HG03521 (cell line): ENCODE measurements at regions not wholly inside any gene's neighbourhood (a gene's known extent, or its start where the extent isn't known, plus 50 kb on each side); places are given as distances from the start of the nearest gene placed in this dataset.
"Not testable (repeated sequence)": the region's sequence is repeated elsewhere in the genome, so short reads cannot be mapped to it uniquely, and the experiment has no call there.

Source experiments
- ATAC-seq: cut with Tn5 transposase; IDR thresholded peaks from one replicate; pipeline ENCODE4 v1.9.1; 2021; ENCODE audit warnings: mild to moderate bottlenecking, moderate library complexity; ENCODE audit not compliant: unreplicated experiment

DNA sequence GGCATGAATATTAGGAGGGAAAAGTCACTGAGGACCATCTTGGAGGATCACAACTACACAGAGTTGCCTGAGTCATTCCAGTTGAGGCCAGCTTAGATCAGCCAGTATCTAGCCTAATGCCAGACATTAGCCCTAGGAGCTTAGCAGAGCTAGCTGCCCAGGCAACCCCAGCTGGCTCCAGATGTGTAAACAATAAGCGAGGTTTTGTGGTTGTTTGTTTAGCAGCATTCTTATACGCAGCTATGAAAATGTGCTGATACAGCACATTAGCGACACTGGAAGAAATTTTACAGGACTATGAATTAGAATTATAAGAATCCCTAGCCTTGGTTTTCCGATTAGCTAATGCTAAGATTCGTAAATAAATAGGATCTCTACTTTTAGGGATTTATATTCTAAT, 59.3 kb downstream of the BTBD3 start:
- no peak for ATAC-seq

GRCh38 chr20:11978496-11978895, 60.8 kb downstream of the BTBD3 start:
- no peak for ATAC-seq

DNA sequence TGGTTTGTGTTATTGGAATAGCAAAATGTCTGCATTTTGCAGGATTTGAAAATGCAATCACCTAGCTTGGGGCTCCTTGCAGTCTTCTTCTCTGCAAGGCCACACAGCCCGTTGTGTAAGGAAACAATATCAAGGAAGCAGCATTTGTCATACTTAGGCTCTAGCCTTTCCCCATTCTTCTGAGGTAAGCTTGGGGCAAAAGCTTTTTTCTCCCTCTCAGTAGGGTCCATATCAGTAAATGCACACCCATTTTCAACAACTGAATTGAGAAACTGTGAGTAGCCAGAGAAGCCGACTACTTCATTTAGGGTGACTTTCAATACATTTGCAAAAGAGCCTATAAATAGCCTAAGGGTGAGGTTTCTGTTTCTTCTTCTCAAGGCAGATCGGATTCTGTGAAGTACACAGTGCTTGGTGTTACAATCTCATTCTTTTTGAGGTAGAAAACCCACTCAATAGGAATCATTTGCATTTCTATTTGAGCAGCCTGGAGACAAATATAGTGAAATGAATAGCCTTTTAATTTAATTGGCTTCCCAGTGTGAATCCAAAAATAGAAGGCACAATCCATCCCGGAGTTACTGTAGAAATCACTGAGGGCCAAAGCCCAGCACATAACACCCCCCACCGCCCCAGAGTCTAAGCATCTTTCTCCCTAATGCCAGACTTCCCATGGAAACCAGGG, 61.8 kb downstream of the BTBD3 start:
- ATAC-seq = peak; percentile 74

DNA sequence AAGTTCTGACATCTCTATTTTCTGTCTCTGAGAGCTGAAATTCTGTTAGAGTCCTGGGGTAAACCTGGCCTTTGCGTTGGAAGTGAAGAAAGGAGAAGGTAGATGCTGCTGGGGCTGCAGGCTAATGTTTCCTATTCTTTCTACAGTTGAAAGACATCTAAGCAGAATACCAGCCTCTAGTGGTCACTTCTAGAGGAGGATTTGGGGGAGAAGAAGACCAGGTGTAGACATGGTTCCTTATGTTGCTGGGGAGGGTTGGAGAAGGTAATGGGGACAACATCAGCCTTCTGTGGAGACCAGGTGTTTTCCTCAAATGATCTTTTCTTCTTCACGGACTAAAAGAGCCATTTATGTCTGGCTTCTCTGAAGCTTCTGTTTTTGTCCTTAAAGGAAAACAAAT, 62.6 kb downstream of the BTBD3 start:
- no peak for ATAC-seq

- no peak for ATAC-seq
Observed at GRCh38 chr20:11981366-11981947, 63.8 kb downstream of the BTBD3 start.

DNA sequence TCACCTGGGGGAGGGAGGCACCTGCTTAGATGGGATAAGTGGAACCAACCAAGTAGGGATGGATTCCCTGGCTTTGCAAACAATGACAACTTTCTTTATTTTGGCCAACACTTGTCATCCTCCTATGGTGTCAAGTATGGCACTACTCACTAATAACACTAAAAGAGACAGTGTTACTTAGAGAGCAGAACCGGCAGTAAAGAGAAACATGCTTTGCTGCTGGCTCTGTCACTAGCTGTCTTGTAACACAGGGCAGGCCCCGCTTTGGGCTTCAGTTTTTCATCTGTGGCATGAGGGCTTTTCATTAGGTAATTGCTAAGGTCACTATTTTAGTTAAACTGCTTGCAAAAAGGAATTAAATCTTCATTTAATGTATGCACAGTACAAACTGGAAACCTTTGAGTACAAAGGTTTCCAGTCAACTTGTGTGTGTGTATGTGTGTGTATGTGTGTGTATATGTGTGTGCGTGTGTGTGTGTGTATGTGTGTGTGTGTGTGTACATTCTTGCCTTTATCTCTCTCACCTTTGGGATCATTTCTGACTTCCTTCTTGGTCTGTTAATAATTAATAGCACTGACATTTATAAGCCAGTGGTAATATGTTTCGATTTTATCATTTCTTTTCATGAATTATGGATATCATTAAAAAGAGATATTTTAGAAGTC, 64.7 kb downstream of the BTBD3 start:
- ATAC-seq = no peak

- ATAC-seq = no peak
Observed at GRCh38 chr20:11982955-11983470, 65.3 kb downstream of the BTBD3 start.

DNA sequence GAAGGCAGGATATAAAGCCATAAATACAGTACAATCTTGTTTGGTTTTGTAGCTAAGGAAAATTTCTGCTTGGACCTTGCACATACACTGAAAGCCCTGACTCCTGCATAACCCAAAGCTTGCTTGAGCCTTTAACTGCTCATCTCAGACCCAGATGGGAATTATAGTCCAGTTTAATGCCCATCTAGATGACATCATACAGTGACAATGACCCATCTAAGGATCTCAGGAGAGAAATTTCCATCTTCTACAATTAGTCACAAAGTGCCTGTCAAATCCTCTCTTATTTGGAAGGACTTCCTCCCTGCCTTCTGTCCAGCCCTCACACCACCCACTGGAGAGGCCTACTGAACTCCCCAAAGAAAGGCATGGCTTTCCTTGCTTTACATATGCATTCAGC, 69.3 kb downstream of the BTBD3 start:
- no peak for ATAC-seq

GRCh38 chr20:11987526-11987925, 69.8 kb downstream of the BTBD3 start:
- ATAC-seq = no peak

DNA sequence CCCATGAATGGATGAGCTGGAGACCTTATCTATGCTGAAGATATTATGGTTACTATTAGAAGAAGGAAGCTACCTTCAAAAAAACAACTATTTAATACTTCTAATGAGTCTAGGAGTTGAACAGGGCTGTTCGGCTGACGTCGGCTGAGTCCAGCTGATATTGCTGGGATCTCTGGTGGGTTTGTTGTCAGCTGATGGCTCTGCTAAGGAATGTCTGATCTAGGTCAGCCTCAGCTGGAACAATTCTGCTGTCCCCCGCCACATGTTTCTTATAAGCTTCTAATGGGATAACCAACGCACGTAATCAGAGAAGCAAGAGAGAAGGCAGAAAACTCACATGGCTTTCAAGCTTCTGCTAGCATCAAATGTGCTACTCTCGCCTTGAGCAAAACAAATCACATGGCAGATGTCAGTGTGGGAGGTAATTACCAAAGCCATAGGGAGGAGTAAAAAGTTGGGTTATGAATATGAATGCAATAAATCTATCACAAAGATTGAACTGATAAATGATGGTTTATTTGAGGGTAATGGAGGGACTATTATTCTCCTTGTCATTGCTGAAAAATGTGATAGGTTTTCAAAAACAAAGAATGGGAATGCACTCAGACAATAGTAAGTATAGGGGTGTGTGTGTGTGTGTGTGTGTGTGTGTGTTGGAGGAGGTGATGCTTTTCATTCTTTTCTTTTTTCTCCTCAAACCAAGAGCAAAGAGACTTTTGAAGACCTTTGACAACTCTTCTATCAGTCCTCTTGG, 71.5 kb downstream of the BTBD3 start:
- no peak for ATAC-seq

DNA sequence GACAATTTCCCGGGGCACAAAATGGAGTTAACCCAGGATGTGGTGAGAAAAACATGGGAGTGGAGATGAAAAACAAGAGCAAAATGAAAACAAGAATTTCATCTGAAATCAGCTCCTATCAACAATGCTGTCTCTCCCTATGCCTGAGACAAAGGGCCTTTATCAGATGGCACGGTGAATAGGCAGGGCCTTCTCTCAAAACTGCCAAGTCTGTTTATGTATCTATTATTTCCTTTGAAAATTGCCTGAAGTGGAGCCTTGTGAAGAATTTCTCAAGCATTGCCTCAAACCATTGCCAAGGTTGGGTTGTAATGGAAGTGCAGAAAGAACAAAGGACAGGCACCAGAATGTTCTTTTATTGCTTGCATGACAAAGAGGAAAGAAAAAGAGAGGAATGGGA, 74.7 kb downstream of the BTBD3 start:
- ATAC-seq = no peak

DNA sequence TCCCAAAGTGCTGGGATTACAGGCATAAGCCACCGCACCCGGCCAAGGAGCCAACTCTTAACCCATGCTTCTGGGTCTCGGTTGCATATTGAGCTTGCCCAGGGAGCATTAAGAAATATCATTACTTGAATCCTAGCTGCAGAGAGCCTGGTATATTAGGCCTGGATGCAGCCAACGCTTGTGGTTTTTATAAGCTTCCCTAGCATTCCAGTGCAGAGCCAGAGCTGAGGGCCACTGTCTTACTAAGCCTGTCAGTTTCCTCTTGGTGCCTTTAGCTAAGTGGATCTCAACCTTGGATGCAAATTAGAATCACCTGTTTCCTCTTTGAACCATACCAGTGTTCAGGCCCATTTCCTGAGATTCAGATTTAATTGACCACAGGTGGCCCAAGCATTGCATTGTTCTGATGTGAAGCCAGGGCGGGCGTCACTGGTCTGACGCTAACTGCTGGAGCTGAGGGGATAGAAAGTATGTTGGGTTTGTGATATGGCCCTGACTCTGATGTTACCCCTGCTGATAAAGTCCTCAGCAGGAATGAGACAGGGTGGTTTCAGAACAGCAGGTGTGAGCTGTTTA, 76.3 kb downstream of the BTBD3 start:
- ATAC-seq = no peak

GRCh38 chr20:11995805-11996567, 78.3 kb downstream of the BTBD3 start:
- no peak for ATAC-seq

- not testable (repeated sequence) for ATAC-seq
Observed at GRCh38 chr20:12004776-12005175, 87.1 kb downstream of the BTBD3 start.

DNA sequence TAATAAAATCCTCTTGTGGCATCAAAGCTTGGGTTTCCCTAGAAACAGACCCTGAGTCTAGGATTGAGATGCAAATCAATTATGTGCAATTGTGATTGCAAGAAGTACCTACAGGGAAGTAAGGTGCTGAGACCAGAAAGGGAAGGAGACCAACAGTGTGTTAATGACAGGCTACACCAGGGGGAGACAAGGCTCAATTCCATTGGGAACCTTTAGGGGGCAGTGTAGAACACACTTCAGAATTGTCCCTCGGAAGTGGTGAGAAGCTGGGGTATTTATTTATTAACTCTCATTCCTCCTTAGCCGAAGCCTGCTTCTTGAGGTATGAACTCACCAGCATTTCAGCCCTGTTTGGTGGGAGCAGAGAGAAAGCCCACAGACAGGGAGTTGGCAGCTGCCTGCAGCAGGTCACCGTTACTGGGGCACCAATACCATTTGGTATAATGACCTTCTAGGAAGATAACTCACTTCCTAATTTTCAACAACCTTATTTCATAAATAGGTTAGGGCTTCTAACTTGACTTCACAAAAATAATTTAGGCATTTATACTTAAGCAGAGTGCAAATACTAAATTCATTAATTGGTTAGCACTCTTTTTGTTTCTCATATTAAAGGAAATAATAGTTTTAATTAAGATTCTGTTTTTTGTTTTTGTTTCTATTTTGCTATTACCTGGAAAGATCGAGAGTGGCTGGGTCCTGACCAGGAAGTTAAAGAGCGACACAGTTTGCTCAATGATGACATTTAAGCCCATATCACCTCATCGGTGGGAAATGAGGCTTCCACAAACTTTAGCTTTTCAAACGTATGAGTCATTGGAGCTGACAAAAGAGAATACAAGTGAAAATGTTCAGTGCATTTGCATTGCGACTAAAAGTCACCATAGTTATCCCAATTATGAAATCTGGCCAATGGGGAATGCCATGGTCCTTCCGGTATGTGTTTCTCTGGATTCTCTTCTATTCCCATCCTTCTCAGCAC, 94.8 kb downstream of the BTBD3 start:
- ATAC-seq = no peak

GRCh38 chr20:12014276-12014675, 96.6 kb downstream of the BTBD3 start:
- ATAC-seq = no peak

DNA sequence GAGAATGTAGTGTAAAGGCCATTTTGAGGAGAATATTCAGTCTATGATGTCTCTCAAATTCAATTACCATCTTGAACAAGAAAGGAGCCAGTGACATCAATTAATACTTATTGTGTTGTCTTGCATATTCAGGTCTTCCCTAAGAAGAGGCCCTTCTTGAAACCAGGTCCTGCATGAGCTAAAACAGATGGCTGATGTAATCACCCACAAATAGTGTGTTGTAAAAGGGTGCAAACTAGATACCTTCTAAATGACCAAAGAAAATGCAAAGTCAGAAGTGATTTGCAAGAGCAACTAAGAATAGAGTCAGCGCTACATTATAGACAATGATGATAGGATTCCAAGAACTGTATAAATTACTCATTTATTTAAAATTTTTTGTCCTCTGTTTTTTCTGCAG, 97.0 kb downstream of the BTBD3 start:
- no peak for ATAC-seq

DNA sequence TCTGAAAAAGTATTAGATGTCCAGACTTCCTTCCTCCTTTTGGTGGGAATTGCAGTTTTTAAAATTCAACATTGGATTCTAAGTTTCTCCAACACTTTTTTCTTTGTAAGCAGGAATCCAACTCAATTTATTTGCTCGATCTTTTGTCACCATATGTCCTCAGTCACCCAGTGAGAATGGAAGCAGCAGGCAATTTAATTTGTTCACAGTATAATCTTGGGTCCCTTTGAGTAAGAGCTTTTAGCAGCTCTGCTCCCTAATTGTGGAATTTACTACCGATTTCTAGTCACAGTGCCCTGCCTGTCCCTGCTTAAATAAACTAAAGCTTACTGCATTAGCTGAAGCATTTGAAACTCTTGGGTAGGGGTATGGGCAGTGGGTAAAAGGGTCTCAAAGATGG, 98.6 kb downstream of the BTBD3 start:
- ATAC-seq = no peak

DNA sequence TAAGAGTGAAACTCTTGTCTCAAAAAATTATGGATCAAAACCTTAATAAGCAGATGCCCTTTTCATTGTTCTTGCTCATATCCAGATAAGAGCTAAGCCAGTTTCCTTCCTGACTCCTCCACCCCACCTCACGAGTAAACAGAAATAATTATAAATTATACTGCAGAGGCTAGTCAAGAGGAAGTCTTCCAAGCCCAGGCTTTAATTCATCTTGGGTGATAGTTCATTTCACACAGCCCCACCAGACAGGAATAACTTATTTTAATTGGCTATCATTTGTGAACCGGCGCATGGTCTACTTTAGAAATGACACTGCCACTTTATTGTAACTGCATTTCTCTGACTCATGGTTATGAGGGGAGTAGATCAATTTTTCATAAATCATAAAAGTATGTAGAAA, 102.0 kb downstream of the BTBD3 start:
- no peak for ATAC-seq
